Astrocyte (in vitro differentiated cells and primary cell): ENCODE measurements at regions not wholly inside any gene's neighbourhood (a gene's known extent, or its start where the extent isn't known, plus 50 kb on each side); places are given as distances from the start of the nearest gene placed in this dataset.

ENCODE experiments used
- DNase-seq: peaks from one replicate; pipeline ENCODE4 v3.0.0-alpha.2; 2010; ENCODE audit warnings: low read depth
- FAIRE-seq: peaks from 2 replicates; lab custom pipeline; 2011; peaks lifted over from hg19 to GRCh38; lab: Jason Lieb, UNC
- H2AFZ ChIP-seq: 2 replicates; pipeline ENCODE4 v1.6.0; 2012; ENCODE audit warnings: low read depth, low read length, inconsistent platforms
- H3K27ac ChIP-seq: 2 replicates; pipeline ENCODE4 v1.5.1; 2011; ENCODE audit warnings: low read depth, low read length, inconsistent platforms
- H3K27me3 ChIP-seq: 2 replicates; pipeline ENCODE4 v1.6.0; 2011; ENCODE audit warnings: low read length, inconsistent platforms; ENCODE audit not compliant: insufficient read depth
- H3K36me3 ChIP-seq: 2 replicates; pipeline ENCODE4 v1.5.1; 2011; ENCODE audit warnings: low read length, inconsistent platforms; ENCODE audit not compliant: insufficient read depth
- H3K4me1 ChIP-seq: 2 replicates; pipeline ENCODE4 v1.5.1; 2011; ENCODE audit warnings: low read length, inconsistent platforms; ENCODE audit not compliant: insufficient read depth
- H3K4me2 ChIP-seq: 2 replicates; pipeline ENCODE4 v1.6.0; 2012; ENCODE audit warnings: low read length, inconsistent platforms
- H3K4me3 ChIP-seq: 2 replicates; pipeline ENCODE4 v1.5.1; 2011; ENCODE audit warnings: low read depth, mild to moderate bottlenecking, low read length, inconsistent platforms; ENCODE audit not compliant: insufficient read depth
- H3K79me2 ChIP-seq: 2 replicates; pipeline ENCODE4 v1.6.0; 2012; ENCODE audit warnings: mild to moderate bottlenecking, low read length, inconsistent platforms; ENCODE audit not compliant: insufficient read depth
- H3K9ac ChIP-seq: 2 replicates; pipeline ENCODE4 v1.6.0; 2012; ENCODE audit warnings: mild to moderate bottlenecking, low read length, inconsistent platforms
- H3K9me3 ChIP-seq: 2 replicates; pipeline ENCODE4 v1.5.1; 2012; ENCODE audit warnings: low read depth, mild to moderate bottlenecking, low read length, inconsistent platforms; ENCODE audit not compliant: insufficient read depth
- H4K20me1 ChIP-seq: 2 replicates; pipeline ENCODE4 v1.6.0; 2012; ENCODE audit warnings: low read length, inconsistent platforms; ENCODE audit not compliant: insufficient read depth
- H3K27ac Mint-ChIP-seq: one replicate; pipeline ENCODE4 v1.8.0; 2021; ENCODE audit warnings: mild to moderate bottlenecking, mixed read lengths; ENCODE audit not compliant: unreplicated experiment
- H3K27me3 Mint-ChIP-seq: one replicate; pipeline ENCODE4 v1.8.0; 2021; ENCODE audit warnings: low read depth, mixed read lengths; ENCODE audit not compliant: unreplicated experiment
- H3K36me3 Mint-ChIP-seq: one replicate; pipeline ENCODE4 v1.8.0; 2021; ENCODE audit warnings: low read depth, mixed read lengths; ENCODE audit not compliant: unreplicated experiment
- H3K4me1 Mint-ChIP-seq: one replicate; pipeline ENCODE4 v1.8.0; 2021; ENCODE audit warnings: low read depth, mixed read lengths; ENCODE audit not compliant: unreplicated experiment
- H3K4me3 Mint-ChIP-seq: one replicate; pipeline ENCODE4 v1.8.0; 2021; ENCODE audit warnings: mild to moderate bottlenecking, moderate library complexity, mixed read lengths; ENCODE audit not compliant: unreplicated experiment
- H3K9me3 Mint-ChIP-seq: one replicate; pipeline ENCODE4 v1.8.0; 2021; ENCODE audit warnings: mild to moderate bottlenecking, mixed read lengths; ENCODE audit not compliant: unreplicated experiment
- EZH2 ChIP-seq: IDR thresholded peaks from 2 replicates; pipeline ENCODE4 v1.6.1; 2012; ENCODE audit warnings: mild to moderate bottlenecking, low read length, inconsistent platforms; ENCODE audit not compliant: insufficient read depth
- TF ChIP-seq, protein P1 (sequence below): IDR thresholded peaks from 2 replicates; pipeline ENCODE4 v1.5.1; 2011; ENCODE audit warnings: low read depth, mild to moderate bottlenecking, inconsistent platforms, low read length, moderate library complexity; ENCODE audit not compliant: insufficient read depth

DNA sequence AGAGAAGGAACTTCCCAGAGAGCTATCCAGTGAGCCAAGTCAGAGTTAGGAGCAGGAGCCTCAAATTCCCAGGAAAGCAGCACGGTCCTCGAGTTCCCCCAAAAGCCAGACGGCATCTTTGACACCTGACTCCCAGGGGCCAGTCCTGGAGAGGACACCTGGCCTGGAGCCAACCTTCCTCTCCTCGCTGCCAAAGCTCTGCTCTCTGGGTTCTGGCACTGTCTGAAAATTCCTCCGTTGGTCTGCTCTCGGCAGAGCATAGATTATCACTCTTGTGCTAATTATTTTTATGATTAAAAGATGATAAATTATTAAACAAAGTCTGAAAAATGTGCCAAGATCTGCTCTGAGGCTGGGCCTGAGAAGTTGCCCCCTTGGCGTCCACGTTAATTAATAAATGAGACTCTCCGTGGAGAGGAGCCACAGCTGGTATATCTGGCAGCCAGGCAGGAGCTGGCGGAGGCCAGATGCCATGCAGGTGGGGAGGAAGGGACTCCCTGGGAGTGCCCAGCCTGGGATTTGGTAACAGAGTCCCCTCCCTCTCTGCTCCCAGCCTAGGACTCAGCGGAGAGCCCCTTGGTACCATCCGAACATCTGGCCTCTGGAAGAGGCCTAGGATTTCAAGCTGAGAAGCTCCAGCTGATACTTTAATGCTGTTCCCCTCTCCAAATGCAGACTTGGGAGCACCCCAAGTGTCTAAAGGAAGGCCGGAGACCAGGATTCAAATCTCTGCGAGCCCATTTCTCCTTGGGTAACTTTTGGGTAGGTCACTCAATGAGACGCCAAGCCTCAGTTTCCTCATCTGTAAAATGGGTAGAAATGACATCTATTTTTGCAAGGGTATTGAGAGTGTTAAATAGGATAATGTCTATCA, 163.7 kb upstream of the POU3F1 start:
- H2AFZ ChIP-seq: no peak overlapping the region
- no peak for FAIRE-seq

DNA sequence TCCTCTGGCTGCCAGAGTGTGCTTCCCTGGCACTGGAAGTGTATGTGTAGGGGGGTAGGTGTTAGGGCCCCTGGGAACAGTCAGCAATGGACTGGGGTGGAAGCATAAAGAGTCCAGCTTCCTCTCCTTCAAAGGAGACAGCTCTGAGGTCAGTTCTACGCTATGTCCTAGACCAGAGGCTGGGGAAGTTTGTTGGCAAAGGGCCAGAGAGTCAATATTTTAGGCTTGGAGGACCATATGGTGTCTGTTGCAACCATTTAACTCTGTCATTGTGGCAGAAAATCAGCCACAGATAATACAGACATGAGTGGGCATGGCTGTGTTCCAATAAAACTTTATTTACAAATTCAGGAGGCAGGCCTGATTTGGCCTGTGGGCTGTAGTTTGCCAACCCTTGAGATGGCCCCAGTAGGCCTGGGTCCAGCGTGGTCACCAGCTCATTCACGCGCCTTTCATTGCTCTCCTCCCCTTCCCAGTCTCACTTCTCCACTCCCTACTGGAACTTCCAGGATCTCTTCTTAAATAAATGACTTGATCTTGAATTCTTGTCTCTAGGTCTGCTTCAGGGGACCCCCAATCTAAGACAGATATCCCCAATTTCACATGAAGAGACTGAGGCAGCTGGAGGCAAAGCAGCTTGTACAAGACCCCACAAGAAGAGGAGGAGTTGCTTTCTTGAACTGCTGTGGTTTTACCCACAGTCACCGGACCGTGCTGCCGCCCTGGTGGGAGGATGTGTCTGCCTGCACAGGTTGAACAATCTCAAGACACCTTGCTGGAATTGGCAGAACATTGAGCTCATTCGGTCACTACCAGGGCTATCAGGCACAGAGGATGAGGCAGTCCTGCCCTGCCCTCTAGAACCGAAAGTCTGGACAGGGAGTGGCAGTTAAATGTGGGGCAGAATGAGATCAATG, 162.4 kb upstream of the POU3F1 start:
- H3K36me3 ChIP-seq: no peaks in the 10 kb centered on the region
- no peak overlapping the region for H3K4me3 ChIP-seq
- H3K79me2 ChIP-seq: no peaks in the 10 kb centered on the region
- no peak overlapping the region for H3K27ac Mint-ChIP-seq
- no peaks in the 10 kb centered on the region for H3K36me3 Mint-ChIP-seq
- H3K9me3 ChIP-seq: no peaks in the 10 kb centered on the region
- H3K9ac ChIP-seq: no peak overlapping the region
- TF ChIP-seq, protein P1, sequence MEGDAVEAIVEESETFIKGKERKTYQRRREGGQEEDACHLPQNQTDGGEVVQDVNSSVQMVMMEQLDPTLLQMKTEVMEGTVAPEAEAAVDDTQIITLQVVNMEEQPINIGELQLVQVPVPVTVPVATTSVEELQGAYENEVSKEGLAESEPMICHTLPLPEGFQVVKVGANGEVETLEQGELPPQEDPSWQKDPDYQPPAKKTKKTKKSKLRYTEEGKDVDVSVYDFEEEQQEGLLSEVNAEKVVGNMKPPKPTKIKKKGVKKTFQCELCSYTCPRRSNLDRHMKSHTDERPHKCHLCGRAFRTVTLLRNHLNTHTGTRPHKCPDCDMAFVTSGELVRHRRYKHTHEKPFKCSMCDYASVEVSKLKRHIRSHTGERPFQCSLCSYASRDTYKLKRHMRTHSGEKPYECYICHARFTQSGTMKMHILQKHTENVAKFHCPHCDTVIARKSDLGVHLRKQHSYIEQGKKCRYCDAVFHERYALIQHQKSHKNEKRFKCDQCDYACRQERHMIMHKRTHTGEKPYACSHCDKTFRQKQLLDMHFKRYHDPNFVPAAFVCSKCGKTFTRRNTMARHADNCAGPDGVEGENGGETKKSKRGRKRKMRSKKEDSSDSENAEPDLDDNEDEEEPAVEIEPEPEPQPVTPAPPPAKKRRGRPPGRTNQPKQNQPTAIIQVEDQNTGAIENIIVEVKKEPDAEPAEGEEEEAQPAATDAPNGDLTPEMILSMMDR: no peak
- no peak for TF ChIP-seq EZH2
- H3K4me1 ChIP-seq: no peaks in the 10 kb centered on the region
- H3K4me1 Mint-ChIP-seq: peaks cover 6% of the 10 kb centered on the region
- H3K4me3 Mint-ChIP-seq: no peak overlapping the region
- H3K4me2 ChIP-seq: no peak overlapping the region
- H3K27me3 ChIP-seq: no peaks in the 10 kb centered on the region
- H3K27me3 Mint-ChIP-seq: peaks cover 48% of the 10 kb centered on the region
- FAIRE-seq (no peak), DNase-seq (no peak)
- H2AFZ ChIP-seq: no peak overlapping the region
- H3K9me3 Mint-ChIP-seq: peaks cover 2% of the 10 kb centered on the region
- no peaks in the 10 kb centered on the region for H4K20me1 ChIP-seq
- H3K27ac ChIP-seq: no peak overlapping the region

More for the DNA sequence above, 163.7 kb upstream of the POU3F1 start:
- Histone ChIP-seq H4K20me1 (no peaks in the 10 kb centered on the region), H3K9ac (no peak overlapping the region), H3K79me2 (no peaks in the 10 kb centered on the region), H3K4me1 (no peaks in the 10 kb centered on the region), H3K27ac (no peak overlapping the region), H3K36me3 (no peaks in the 10 kb centered on the region), H3K27me3 (peaks cover under 1% of the 10 kb centered on the region), H3K4me2 (no peak overlapping the region), H3K9me3 (no peaks in the 10 kb centered on the region), H3K4me3 (no peak overlapping the region)
- Mint-ChIP-seq H3K27ac (no peak overlapping the region), H3K4me1 (peaks cover 6% of the 10 kb centered on the region), H3K9me3 (peaks cover 2% of the 10 kb centered on the region), H3K36me3 (no peaks in the 10 kb centered on the region), H3K27me3 (peaks cover 54% of the 10 kb centered on the region), H3K4me3 (no peak overlapping the region)
- TF ChIP-seq, protein P1: no peak
- TF ChIP-seq EZH2: no peak
- DNase-seq: no peak
